ENCODE measurements at regions not wholly inside any gene's neighbourhood (a gene's known extent, or its start where the extent isn't known, plus 50 kb on each side); places are given as distances from the start of the nearest gene placed in this dataset.

- peak; percentile 60 for DNase-seq
Measured at GRCh38 chr7:130912862-130913638, 179.0 kb upstream of the KLF14 start.

- DNase-seq = no peak
Measured at GRCh38 chr7:130913639-130914553, 179.9 kb upstream of the KLF14 start.

GRCh38 chr7:130914554-130915294 is 180.7 kb upstream of the KLF14 start:
- DNase-seq = no peak

GRCh38 chr7:130917669-130918128 is 183.7 kb upstream of the KLF14 start:
- no peak for DNase-seq

GRCh38 chr7:130918129-130919052 is 184.4 kb upstream of the KLF14 start:
- no peak for DNase-seq

GRCh38 chr7:130919316-130920103 is 185.5 kb upstream of the KLF14 start:
- no peak for DNase-seq

- DNase-seq = no peak
Measured at GRCh38 chr7:130920122-130920521, 186.1 kb upstream of the KLF14 start.

- DNase-seq = no peak
Measured at GRCh38 chr7:130921391-130922180, 187.6 kb upstream of the KLF14 start.

- DNase-seq = no peak
Measured at GRCh38 chr7:130922206-130923112, 188.5 kb upstream of the KLF14 start.

GRCh38 chr7:130923365-130923764 is 189.4 kb upstream of the KLF14 start:
- no peak for DNase-seq

GRCh38 chr7:130923930-130924329 is 189.9 kb upstream of the KLF14 start:
- no peak for DNase-seq

GRCh38 chr7:130925136-130925794 is 191.3 kb upstream of the KLF14 start:
- DNase-seq = no peak

- peak; percentile 20 for DNase-seq
Measured at GRCh38 chr7:130926001-130926691, 192.1 kb upstream of the KLF14 start.

- no peak for DNase-seq
Measured at GRCh38 chr7:130927062-130927461, 193.1 kb upstream of the KLF14 start.

GRCh38 chr7:130927564-130927963 is 193.6 kb upstream of the KLF14 start:
- no peak for DNase-seq

GRCh38 chr7:130929896-130930659 is 196.1 kb upstream of the KLF14 start:
- no peak for DNase-seq

- DNase-seq = no peak
Measured at GRCh38 chr7:130930681-130931080, 196.7 kb upstream of the KLF14 start.

Measured in activated gamma-delta T cell (primary cell).